HFF-Myc (cell line): ENCODE measurements at regions not wholly inside any gene's neighbourhood (a gene's known extent, or its start where the extent isn't known, plus 50 kb on each side); places are given as distances from the start of the nearest gene placed in this dataset.

Source experiments
- DNase-seq: peaks from one replicate; pipeline ENCODE4 v3.0.0-alpha.2; 2011; ENCODE audit warnings: low read depth; ENCODE audit errors: extremely low read depth
- H3K4me3 ChIP-seq: replicated peaks from 2 replicates; pipeline ENCODE4 v1.5.1; 2011; ENCODE audit warnings: low read depth, mild to moderate bottlenecking, control low read depth, low read length
- CTCF ChIP-seq: IDR thresholded peaks from 2 replicates; pipeline ENCODE4 v1.5.1; 2012; ENCODE audit warnings: mild to moderate bottlenecking, low read depth, low read length, control low read depth; ENCODE audit errors: missing control alignments

- no peak for DNase-seq
- H3K4me3 ChIP-seq = no peak overlapping the region
- TF ChIP-seq CTCF = no peak
These were observed 312.6 kb downstream of the STIM2 start for GRCh38 chr4:27173280-27173679.

GRCh38 chr4:27176400-27176799, 315.8 kb downstream of the STIM2 start:
- DNase-seq = no peak
- peak; percentile 40 for TF ChIP-seq CTCF
- no peak overlapping the region for H3K4me3 ChIP-seq

- no peak for TF ChIP-seq CTCF
- no peak for DNase-seq
- H3K4me3 ChIP-seq = no peak overlapping the region
These were observed 316.2 kb downstream of the STIM2 start for GRCh38 chr4:27176881-27177280.

GRCh38 chr4:27178061-27178460, 317.4 kb downstream of the STIM2 start:
- H3K4me3 ChIP-seq = no peak overlapping the region
- no peak for DNase-seq
- TF ChIP-seq CTCF = no peak

GRCh38 chr4:27181693-27182092, 321.1 kb downstream of the STIM2 start:
- no peak for DNase-seq
- H3K4me3 ChIP-seq = no peak overlapping the region
- TF ChIP-seq CTCF = no peak

- DNase-seq = no peak
- TF ChIP-seq CTCF = no peak
- H3K4me3 ChIP-seq = no peak overlapping the region
These were observed 321.6 kb downstream of the STIM2 start for GRCh38 chr4:27182211-27182610.

- DNase-seq = no peak
- no peak for TF ChIP-seq CTCF
- no peak overlapping the region for H3K4me3 ChIP-seq
These were observed 324.0 kb downstream of the STIM2 start for GRCh38 chr4:27184508-27185155.
